ENCODE measurements at regions not wholly inside any gene's neighbourhood (a gene's known extent, or its start where the extent isn't known, plus 50 kb on each side); places are given as distances from the start of the nearest gene placed in this dataset.

DNA sequence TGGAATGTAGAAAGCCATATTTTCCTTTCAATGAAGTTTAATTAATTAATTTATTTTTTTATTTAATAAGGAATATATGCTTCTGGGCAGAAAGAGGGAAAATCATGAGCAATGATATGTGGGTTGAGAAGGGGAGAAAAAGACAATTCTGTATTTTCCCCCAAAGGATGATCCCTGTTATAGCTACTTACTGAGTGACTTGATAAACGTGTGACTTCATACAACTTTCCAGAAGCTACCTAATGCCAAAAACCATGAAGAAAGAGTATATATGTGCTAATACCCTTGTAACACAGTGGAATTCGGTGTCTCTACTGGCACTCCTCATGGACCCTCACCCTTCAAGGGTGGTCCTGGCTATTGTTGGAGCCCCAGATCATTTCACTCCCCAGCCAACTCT is 335.0 kb upstream of the KLF4 start:
- TF ChIP-seq, protein P1, sequence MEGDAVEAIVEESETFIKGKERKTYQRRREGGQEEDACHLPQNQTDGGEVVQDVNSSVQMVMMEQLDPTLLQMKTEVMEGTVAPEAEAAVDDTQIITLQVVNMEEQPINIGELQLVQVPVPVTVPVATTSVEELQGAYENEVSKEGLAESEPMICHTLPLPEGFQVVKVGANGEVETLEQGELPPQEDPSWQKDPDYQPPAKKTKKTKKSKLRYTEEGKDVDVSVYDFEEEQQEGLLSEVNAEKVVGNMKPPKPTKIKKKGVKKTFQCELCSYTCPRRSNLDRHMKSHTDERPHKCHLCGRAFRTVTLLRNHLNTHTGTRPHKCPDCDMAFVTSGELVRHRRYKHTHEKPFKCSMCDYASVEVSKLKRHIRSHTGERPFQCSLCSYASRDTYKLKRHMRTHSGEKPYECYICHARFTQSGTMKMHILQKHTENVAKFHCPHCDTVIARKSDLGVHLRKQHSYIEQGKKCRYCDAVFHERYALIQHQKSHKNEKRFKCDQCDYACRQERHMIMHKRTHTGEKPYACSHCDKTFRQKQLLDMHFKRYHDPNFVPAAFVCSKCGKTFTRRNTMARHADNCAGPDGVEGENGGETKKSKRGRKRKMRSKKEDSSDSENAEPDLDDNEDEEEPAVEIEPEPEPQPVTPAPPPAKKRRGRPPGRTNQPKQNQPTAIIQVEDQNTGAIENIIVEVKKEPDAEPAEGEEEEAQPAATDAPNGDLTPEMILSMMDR (conservative IDR thresholded peaks at IDR 0.05; ENCODE audit: low read depth, low read length): no peak
- TF ChIP-seq EZH2phosphoT487 (IDR thresholded peaks at IDR 0.05; ENCODE audit: borderline replicate concordance, low read length) (no peak), EZH2 (IDR thresholded peaks at IDR 0.05; ENCODE audit: low read length, unreplicated experiment) (no peak)
